HEK293 (cell line): ENCODE measurements at regions not wholly inside any gene's neighbourhood (a gene's known extent, or its start where the extent isn't known, plus 50 kb on each side); places are given as distances from the start of the nearest gene placed in this dataset.

Source experiments
- HOXA7 ChIP-seq: sonication (generic); formaldehyde crosslinking; IDR thresholded peaks from 2 replicates; pipeline ENCODE4 v1.8.1; 2022; ENCODE audit warnings: missing genetic modification reagents, borderline replicate concordance
- MYNN ChIP-seq: fragments of 450-650 bp; formaldehyde crosslinking; IDR thresholded peaks from 2 replicates; pipeline ENCODE4 v1.5.1; 2016; ENCODE audit warnings: missing biosample characterization, missing genetic modification characterization, borderline replicate concordance
- RBAK ChIP-seq: fragments of 450-650 bp; formaldehyde crosslinking; IDR thresholded peaks from 2 replicates; pipeline ENCODE4 v1.5.1; 2016; ENCODE audit warnings: missing biosample characterization, missing genetic modification characterization
- SETDB1 ChIP-seq: IDR thresholded peaks from one replicate; pipeline ENCODE4 v1.6.1; 2017; ENCODE audit warnings: mild to moderate bottlenecking, low read length, moderate library complexity, mixed read lengths; ENCODE audit not compliant: insufficient read length
- ZBTB20 ChIP-seq: fragments of 450-650 bp; formaldehyde crosslinking; IDR thresholded peaks from 2 replicates; pipeline ENCODE4 v1.5.1; 2016; ENCODE audit warnings: missing biosample characterization, missing genetic modification characterization
- ZNF335 ChIP-seq: fragments of 450-650 bp; formaldehyde crosslinking; conservative IDR thresholded peaks from 2 replicates; pipeline ENCODE4 v1.5.1; 2016; ENCODE audit warnings: missing biosample characterization, missing genetic modification characterization
- ZNF350 ChIP-seq: fragments of 450-650 bp; formaldehyde crosslinking; IDR thresholded peaks from 2 replicates; pipeline ENCODE4 v1.5.0; 2017; ENCODE audit warnings: missing biosample characterization, mild to moderate bottlenecking, missing genetic modification characterization
- ZNF37A ChIP-seq: fragments of 450-650 bp; IDR thresholded peaks from 2 replicates; pipeline ENCODE4 v1.5.1; 2018; ENCODE audit warnings: missing biosample characterization, missing genetic modification characterization
- TF ChIP-seq, protein P1 (sequence below): fragments of 450-650 bp; formaldehyde crosslinking; IDR thresholded peaks from 2 replicates; pipeline ENCODE4 v1.5.1; 2016; ENCODE audit warnings: missing biosample characterization, missing genetic modification characterization
- TF ChIP-seq, protein P2 (sequence below): fragments of 450-650 bp; formaldehyde crosslinking; IDR thresholded peaks from 2 replicates; pipeline ENCODE4 v1.5.1; 2016; ENCODE audit warnings: missing biosample characterization, missing genetic modification characterization
- TF ChIP-seq, protein P3 (sequence below): fragments of 450-650 bp; formaldehyde crosslinking; IDR thresholded peaks from 2 replicates; pipeline ENCODE4 v1.5.1; 2016; ENCODE audit warnings: missing biosample characterization, missing genetic modification characterization
- TF ChIP-seq, protein P4 (sequence below): fragments of 450-650 bp; formaldehyde crosslinking; IDR thresholded peaks from 2 replicates; pipeline ENCODE4 v1.5.1; 2016; ENCODE audit warnings: missing biosample characterization, missing genetic modification characterization, low read depth

DNA sequence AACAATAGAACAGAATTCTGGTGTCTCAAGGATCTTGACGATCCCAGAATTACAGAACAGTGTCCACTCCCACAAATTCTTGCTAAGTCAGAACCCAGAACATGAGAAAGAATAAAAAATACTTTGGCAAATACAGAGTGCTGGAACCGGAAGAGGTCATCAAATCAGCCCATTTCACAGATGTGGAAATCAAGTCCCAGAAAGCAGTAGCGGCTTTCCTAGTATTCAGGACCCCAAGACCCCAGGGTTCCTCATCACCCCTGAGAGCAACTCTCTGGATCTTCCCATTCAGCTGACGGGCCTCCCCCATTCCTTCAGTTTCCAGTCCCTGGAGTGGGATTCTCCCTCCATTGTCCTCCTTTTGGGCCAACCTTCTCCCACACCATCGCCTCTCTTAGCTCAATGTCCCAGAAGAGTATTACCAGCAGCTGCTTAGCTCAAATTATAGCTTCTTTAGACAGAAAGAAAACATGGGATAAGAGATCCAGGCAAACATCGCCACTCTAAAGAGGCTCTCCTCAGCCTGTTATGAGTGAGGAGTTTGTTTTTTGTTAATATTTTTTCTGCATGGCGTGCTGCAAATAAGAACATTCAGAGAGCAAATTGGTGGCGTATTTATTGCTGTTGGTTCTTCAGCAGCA lies 268.3 kb downstream of the MN1 start:
- TF ChIP-seq, protein P1, sequence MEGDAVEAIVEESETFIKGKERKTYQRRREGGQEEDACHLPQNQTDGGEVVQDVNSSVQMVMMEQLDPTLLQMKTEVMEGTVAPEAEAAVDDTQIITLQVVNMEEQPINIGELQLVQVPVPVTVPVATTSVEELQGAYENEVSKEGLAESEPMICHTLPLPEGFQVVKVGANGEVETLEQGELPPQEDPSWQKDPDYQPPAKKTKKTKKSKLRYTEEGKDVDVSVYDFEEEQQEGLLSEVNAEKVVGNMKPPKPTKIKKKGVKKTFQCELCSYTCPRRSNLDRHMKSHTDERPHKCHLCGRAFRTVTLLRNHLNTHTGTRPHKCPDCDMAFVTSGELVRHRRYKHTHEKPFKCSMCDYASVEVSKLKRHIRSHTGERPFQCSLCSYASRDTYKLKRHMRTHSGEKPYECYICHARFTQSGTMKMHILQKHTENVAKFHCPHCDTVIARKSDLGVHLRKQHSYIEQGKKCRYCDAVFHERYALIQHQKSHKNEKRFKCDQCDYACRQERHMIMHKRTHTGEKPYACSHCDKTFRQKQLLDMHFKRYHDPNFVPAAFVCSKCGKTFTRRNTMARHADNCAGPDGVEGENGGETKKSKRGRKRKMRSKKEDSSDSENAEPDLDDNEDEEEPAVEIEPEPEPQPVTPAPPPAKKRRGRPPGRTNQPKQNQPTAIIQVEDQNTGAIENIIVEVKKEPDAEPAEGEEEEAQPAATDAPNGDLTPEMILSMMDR (tag by site-specific recombination) = no peak
- no peak for TF ChIP-seq ZNF37A (tag by site-specific recombination)
- no peak for TF ChIP-seq ZNF335 (tag by site-specific recombination)
- TF ChIP-seq, protein P2, sequence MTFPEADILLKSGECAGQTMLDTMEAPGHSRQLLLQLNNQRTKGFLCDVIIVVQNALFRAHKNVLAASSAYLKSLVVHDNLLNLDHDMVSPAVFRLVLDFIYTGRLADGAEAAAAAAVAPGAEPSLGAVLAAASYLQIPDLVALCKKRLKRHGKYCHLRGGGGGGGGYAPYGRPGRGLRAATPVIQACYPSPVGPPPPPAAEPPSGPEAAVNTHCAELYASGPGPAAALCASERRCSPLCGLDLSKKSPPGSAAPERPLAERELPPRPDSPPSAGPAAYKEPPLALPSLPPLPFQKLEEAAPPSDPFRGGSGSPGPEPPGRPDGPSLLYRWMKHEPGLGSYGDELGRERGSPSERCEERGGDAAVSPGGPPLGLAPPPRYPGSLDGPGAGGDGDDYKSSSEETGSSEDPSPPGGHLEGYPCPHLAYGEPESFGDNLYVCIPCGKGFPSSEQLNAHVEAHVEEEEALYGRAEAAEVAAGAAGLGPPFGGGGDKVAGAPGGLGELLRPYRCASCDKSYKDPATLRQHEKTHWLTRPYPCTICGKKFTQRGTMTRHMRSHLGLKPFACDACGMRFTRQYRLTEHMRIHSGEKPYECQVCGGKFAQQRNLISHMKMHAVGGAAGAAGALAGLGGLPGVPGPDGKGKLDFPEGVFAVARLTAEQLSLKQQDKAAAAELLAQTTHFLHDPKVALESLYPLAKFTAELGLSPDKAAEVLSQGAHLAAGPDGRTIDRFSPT (tag by site-specific recombination) = no peak
- no peak for TF ChIP-seq ZNF350
- TF ChIP-seq, protein P3, sequence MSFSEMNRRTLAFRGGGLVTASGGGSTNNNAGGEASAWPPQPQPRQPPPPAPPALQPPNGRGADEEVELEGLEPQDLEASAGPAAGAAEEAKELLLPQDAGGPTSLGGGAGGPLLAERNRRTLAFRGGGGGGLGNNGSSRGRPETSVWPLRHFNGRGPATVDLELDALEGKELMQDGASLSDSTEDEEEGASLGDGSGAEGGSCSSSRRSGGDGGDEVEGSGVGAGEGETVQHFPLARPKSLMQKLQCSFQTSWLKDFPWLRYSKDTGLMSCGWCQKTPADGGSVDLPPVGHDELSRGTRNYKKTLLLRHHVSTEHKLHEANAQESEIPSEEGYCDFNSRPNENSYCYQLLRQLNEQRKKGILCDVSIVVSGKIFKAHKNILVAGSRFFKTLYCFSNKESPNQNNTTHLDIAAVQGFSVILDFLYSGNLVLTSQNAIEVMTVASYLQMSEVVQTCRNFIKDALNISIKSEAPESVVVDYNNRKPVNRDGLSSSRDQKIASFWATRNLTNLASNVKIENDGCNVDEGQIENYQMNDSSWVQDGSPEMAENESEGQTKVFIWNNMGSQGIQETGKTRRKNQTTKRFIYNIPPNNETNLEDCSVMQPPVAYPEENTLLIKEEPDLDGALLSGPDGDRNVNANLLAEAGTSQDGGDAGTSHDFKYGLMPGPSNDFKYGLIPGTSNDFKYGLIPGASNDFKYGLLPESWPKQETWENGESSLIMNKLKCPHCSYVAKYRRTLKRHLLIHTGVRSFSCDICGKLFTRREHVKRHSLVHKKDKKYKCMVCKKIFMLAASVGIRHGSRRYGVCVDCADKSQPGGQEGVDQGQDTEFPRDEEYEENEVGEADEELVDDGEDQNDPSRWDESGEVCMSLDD (tag by site-specific recombination) = no peak
- no peak for TF ChIP-seq HOXA7 (CRISPR knock-in tag)
- TF ChIP-seq ZBTB20 (tag by site-specific recombination) = no peak
- no peak for TF ChIP-seq MYNN (tag by site-specific recombination)
- no peak for TF ChIP-seq SETDB1
- TF ChIP-seq, protein P4, sequence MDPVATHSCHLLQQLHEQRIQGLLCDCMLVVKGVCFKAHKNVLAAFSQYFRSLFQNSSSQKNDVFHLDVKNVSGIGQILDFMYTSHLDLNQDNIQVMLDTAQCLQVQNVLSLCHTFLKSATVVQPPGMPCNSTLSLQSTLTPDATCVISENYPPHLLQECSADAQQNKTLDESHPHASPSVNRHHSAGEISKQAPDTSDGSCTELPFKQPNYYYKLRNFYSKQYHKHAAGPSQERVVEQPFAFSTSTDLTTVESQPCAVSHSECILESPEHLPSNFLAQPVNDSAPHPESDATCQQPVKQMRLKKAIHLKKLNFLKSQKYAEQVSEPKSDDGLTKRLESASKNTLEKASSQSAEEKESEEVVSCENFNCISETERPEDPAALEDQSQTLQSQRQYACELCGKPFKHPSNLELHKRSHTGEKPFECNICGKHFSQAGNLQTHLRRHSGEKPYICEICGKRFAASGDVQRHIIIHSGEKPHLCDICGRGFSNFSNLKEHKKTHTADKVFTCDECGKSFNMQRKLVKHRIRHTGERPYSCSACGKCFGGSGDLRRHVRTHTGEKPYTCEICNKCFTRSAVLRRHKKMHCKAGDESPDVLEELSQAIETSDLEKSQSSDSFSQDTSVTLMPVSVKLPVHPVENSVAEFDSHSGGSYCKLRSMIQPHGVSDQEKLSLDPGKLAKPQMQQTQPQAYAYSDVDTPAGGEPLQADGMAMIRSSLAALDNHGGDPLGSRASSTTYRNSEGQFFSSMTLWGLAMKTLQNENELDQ (tag by site-specific recombination) = no peak
- no peak for TF ChIP-seq RBAK
